ENCODE measurements at regions not wholly inside any gene's neighbourhood (a gene's known extent, or its start where the extent isn't known, plus 50 kb on each side); places are given as distances from the start of the nearest gene placed in this dataset.

- TF ChIP-seq CTCF (conservative IDR thresholded peaks at IDR 0.05; ENCODE audit: low read depth, low read length) (no peak), POLR2A (IDR thresholded peaks at IDR 0.05; ENCODE audit: low read depth, low read length) (no peak), MXI1 (IDR thresholded peaks at IDR 0.05; ENCODE audit: borderline replicate concordance, low read depth, low read length) (no peak), RAD21 (IDR thresholded peaks at IDR 0.05; ENCODE audit: low read length) (no peak), FOS (IDR thresholded peaks at IDR 0.05; ENCODE audit: low read depth, low read length) (no peak), USF2 (IDR thresholded peaks at IDR 0.05; ENCODE audit: low read depth, low read length) (no peak), SMC3 (IDR thresholded peaks at IDR 0.05; ENCODE audit: low read depth, low read length) (no peak)
Observed at GRCh38 chr6:50555982-50556381, 157.3 kb upstream of the TFAP2D start.
